CD4-positive, alpha-beta T cell treated with Interleukin-17A for 1 hour (primary cell): ENCODE measurements at regions not wholly inside any gene's neighbourhood (a gene's known extent, or its start where the extent isn't known, plus 50 kb on each side); places are given as distances from the start of the nearest gene placed in this dataset.
A peak's percentile ranks its signal among the peaks of the same experiment; 100 is the strongest.
"Not testable (repeated sequence)": the region's sequence is repeated elsewhere in the genome, so short reads cannot be mapped to it uniquely, and the experiment has no call there.

Experiments used
- DNase-seq: peaks from one replicate; pipeline ENCODE4 v3.0.0-alpha.2; 2020

DNA sequence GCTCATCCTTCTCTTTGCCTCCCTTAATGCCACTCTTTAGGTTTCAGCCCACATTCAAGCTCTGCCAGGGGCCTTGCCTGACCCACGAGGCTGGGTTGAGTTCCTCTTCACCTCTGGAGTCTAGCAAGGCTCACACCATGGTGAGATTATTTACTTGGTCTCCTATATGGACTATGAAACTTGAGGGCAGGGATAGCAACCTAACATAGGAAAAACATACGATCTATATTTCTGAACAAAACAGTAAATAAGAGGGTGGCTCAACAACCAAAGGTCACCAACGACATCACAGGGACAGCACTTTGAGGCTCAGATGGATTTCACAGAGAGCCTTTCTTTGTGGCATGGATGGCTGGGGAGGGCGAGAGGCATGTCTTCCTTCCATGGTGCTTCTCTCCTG lies 197.0 kb downstream of the MAF start:
- no peak for DNase-seq

DNA sequence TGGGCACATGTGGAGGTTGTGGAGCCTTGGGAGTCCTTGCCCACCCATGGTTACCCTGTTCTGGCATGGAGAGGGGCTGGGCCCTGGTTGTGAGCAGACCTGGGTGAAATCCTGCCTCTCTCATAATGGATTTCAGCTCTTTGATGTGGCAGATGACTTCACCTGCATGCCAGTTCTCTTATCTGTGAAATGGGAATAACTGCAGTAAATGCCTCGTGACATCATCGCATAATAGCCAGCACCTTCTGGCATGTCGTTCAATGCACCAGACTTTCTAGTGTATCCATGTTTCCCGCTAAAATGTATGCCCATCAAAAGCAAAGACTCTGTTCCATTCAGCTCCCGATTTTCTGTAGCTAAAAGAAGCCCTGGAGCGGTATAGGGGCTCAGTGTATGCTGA lies 197.6 kb downstream of the MAF start:
- DNase-seq, result no peak

DNA sequence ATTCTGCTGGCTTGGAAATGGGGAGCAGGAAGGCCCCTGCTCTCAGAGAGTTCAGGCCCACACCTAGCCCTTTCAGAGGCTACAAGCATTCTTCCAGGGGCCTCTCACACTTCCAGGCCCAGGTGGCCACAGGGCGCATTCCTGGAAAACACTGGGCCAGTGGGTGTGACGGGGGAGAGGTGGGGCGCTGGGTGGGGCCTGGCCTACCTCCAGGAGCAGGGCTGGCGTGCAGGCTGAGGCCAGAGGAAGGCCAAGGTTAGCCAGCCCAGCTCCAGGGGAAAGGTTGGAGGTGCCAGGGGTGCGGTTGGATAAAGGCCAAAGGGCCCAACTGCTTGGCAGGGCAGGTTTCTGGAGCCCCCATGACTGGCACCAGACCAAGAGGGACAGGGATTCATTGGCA lies 198.2 kb downstream of the MAF start:
- DNase-seq, result no peak

DNA sequence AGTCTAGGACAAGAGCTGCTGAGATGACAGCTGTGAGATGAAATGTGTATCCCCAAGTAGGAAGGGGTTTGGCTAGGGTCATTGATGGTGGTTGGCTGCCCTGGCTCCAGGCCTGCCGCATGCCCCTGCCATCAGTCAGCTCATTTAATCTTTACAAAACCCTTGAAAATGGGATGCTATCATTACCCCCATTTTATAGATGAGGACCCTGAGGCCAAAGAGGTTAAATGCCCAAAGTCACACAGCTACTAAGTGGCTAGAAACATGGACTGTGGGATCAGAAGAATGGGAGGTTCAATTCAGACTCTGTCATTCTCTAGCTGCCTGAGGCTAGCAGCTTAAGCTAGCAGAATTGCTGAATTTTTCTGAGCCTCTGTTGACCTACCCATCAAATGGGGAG lies 198.8 kb downstream of the MAF start:
- DNase-seq, result no peak

DNA sequence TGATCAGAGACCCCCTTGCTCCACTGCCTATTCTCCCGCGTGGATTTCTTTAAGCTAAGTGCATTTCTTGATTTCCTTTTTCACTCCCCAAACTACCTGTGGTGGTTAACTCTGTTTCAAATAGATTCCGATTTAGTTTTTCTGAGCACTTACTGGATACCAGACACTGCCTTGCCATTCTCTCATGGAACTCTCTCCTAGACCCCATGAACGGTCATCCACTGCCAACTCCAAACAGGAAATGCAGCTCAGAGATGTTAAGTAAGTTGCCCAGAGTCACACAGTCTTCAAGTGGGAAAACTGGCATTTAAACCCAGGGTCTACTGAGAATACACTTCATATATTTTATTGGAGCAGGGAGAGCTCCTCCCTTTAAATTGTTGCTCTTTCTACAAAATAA lies 199.4 kb downstream of the MAF start:
- DNase-seq, result no peak

DNA sequence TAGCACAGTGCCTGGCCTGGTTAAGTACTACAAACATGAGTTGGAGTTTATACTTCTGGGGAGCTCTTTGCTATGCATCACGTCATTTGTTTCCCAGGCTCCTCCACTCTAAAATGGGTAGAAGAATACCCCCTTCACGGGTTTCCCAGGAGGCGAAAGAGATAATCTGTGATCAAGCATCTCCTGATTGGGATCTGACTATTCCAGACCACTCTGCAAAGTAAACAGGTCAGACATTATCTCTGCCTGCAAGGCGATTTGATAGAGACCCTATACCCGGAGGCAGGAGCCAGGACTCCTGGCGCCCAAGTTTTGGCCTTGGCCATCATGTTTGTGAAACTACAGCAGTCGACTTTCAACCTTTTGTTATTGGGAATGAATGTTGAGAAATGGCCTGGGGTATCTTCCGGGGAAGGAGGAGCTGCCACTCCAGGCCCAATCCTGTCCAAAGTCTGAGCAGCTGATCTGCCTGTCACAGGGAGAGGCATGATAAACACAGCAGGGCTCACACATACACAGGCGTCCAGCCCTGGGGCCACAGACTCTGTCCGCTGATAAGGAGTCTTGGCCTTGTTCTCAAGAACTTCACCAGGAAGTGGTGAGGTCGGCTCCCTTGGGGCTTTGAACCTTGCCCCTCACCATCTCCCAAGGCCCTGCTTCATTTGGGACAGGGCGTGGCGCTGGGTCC lies 199.9 kb downstream of the MAF start:
- no peak for DNase-seq

DNA sequence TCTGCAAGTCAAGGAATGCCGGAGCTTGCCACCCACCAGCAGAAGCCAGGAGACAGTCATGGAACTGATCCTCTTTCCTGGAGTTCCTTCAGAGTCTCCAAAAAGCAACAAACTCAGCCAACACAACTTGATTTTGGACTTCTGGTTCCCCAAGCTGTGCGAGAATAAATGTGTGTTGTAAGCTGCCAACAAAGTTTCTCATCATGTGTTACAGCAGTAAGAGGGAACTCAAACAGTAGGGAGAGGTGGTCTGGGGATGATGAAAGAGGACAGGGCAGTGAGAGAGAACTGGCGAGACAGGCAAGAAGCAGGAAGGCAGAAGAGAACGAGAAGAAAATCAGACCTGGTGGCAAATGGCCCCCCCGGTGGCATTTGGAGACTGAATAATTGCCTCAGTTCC lies 204.9 kb downstream of the MAF start:
- no peak for DNase-seq

DNA sequence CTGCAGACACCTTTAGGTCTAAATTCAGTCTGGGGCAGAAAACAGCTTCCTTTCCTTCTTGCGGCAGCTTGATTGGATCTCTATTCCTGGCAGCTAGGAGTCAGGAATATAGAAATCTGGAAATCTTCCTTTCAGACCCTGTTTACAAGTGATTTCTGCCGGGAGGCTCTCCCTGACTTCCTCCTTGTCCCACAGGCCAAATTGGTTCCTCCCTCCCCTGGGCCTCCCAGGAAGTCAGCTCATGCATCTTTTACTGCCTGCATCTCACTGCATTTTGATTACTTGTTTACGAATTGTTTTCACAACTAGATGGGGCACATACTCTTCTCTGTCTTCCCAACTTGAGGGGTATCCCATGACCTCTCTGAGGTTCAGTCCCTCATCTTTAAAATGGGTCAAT lies 206.3 kb downstream of the MAF start:
- no peak for DNase-seq

GRCh38 chr16:79393564-79393963 lies 207.0 kb downstream of the MAF start:
- DNase-seq, result no peak

- no peak for DNase-seq
Measured at GRCh38 chr16:79393127-79393526, 207.4 kb downstream of the MAF start.

DNA sequence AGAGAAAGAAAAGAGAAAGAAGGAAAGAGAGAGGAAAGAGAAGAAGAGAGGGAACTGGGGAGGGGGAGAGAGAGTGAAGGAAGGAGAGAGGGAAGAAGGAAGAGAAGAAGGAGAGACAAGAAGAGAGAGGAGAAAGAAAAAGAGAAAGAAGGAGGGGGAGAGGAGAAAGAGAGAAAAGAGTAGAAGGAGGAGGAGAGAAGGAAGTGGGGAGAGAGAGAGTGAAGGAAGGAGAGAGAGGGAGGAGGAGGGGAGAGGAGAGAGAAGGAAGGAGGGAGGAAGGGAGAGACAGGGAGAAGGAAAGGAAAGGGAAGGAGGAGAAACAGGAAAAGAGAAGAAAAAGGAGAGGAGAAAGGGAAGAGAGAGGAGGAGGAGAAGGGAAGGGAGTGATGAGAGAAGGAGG lies 208.5 kb downstream of the MAF start:
- no peak for DNase-seq

- DNase-seq, result no peak
Measured at GRCh38 chr16:79391395-79391794, 209.1 kb downstream of the MAF start.

DNA sequence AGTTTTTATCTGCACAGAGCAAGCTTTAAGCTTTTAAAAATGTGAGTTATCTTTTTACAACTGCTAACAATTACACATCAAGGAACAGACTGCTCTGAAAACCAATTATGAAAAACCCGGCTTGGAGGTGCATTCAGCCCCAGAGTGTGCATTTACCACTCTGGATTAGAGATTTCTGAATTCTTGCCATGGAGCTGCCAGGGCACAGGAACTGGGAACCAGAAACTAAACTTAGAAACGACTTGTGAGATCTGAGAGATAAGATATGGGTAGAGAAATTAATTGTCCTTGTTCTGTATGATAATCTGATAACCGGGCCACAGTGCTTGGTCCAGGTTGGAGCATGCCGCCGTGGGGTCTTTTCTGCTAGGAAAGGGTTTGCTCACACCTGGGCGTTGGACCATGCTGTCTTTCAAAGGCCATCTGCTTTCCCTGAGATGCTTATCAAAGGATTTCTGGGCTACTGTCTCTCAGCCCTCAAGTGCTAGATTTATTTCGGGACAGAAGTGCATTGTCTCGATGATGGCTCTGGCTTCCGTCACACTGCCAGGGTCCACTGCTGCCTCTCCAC lies 210.0 kb downstream of the MAF start:
- DNase-seq, result no peak

GRCh38 chr16:79388396-79388795 lies 212.1 kb downstream of the MAF start:
- no peak for DNase-seq

DNA sequence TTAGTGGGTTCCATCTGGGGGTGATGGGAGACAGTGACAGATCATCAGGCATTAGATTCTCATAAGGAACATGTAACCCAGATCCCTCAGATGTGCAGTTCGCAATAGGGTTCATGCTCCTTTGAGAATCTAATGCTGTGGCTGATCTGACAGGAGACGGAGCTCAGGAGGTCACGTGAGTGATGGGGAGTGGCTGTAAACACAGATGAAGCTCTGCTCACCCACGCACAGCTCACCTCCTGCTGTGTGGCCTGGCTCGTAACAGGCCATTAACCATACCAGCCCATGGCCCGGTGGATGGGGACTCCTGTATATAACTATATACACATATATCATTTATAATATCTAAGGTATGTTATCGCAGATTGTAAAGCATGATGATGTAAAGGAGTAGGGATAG lies 214.2 kb downstream of the MAF start:
- no peak for DNase-seq

GRCh38 chr16:79381603-79382042 lies 218.9 kb downstream of the MAF start:
- peak; percentile 39 for DNase-seq

DNA sequence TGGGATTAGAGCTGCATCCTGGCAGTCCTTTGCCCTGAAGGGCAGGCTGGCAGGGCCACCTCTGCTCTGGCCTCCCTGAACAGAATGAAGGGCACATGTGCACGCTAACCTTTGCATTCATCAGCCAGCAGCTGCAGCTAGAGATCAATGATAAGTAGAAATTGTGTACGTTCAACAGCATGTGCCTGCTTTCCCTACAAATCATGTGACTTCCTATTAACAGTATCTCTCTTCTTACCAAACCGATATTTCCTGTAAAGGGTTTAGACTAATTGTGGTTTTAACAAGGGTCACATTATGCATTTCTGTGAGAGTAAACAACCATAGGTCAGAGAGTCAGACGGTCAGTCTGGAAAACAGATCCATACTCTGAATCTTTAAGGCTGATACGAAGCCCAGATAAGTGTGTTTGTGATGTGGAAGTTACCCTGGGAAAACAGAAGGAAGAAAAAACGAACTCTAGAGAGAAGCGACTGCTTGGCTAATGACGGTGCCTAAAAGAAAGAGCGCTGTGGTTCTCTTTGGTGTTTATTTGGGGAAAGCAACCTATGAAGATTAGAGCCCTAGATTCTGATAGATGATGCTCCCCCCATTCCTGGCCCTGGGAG lies 219.4 kb downstream of the MAF start:
- peak; percentile 55 for DNase-seq

- DNase-seq, result no peak
Measured at GRCh38 chr16:79379095-79379494, 221.4 kb downstream of the MAF start.

DNA sequence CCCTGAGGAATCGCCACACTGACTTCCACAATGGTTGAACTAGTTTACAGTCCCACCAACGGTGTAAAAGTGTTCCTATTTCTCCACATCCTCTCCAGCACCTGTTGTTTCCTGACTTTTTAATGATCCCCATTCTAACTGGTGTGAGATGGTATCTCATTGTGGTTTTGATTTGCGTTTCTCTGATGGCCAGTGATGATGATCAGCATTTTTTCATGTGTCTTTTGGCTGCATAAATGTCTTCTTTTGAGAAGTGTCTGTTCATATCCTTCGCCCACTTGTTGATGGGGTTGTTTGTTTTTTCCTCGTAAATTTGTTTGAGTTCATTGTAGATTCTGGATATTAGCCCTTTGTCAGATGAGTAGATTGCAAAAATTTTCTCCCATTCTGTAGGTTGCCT lies 223.5 kb downstream of the MAF start:
- not testable (repeated sequence) for DNase-seq

DNA sequence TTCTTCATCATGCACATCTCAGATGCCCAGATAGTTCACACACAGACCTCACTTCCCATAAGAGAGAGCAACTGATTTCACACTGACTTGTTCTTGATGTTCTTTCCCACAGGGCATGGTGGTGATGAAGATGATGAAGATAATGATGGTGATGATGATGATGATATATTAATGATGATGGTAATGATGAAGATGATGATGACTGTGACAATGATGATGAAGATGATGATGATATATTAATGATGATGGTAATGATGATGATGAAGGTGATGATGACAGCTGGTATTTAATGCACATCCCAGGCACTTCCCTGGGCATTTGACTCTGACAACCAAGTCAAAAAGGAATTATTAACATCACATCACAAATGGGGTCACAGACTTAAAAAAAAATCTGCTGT lies 225.2 kb downstream of the MAF start:
- no peak for DNase-seq

- DNase-seq, result peak; percentile 22
Measured at GRCh38 chr16:79372503-79373184, 227.9 kb downstream of the MAF start.

- DNase-seq, result peak; percentile 61
Measured at GRCh38 chr16:79370736-79371135, 229.8 kb downstream of the MAF start.

- DNase-seq, result no peak
Measured at GRCh38 chr16:79369796-79370195, 230.7 kb downstream of the MAF start.

DNA sequence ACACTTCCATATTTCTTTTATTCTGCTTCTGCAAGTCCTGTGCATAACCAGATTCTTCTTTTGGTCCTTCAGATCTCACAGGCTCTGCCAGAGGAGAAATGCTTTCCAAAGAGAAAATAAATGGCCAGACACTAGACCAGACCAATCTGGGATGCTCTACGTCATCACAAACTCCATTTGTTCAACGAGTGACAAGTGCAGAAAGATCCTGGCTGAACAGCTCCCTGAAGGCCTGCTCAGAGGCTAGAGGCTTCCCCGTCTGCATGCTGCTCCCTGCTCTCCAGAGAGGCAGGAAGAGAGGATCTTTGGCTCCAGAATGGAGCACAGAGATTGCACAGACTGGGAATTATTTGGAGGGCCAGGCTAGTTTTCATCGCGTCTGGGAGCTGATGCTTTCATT lies 232.7 kb downstream of the MAF start:
- no peak for DNase-seq
